OCI-LY1 (cell line): ENCODE measurements at regions not wholly inside any gene's neighbourhood (a gene's known extent, or its start where the extent isn't known, plus 50 kb on each side); places are given as distances from the start of the nearest gene placed in this dataset.

ENCODE experiments used
- EZH2 ChIP-seq: fragments of 200-600 bp; sonication (generic), shearing (Covaris generic); IDR thresholded peaks from 2 replicates; pipeline ENCODE4 v1.8.0; 2017; ENCODE audit warnings: borderline replicate concordance, mixed run types, mild to moderate bottlenecking, antibody characterized with exemption, low read length, moderate library complexity, mixed read lengths
- TF ChIP-seq, protein P1 (sequence below): fragments of 200-600 bp; sonication (generic), shearing (Covaris generic); IDR thresholded peaks from 2 replicates; pipeline ENCODE4 v1.5.1; 2017; ENCODE audit warnings: mild to moderate bottlenecking, antibody characterized with exemption, low read length, moderate library complexity, mixed read lengths

DNA sequence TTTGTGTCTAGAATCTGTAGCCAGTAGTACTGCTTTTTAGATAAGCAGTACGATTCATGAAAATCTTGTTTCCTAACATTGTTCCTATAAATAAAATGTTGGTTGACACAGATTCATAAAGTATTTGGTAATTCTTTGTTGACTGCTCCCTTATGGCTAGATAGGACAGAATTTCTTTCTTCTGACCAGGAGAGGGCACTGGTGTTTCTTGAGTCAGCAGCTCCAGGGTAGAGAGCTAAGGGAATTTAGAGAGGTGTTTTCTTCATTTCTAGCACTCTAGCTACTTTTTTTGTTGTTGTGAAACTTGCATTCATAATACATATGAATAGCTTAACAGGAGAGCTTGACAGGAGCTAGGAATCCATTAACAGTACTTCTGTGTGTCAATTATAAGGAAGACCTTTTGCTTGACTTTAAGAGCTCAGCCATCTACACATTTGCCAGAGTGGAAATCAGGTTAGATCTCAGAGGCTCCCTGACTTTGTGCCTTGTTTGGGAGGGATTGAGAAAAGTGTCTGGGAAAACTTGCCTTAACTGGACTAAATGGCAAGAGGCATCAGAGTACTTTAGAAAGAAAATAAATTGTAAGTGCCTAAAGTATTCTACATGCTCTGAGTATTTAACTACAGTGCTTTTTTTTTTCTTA is 756.1 kb downstream of the SH3BGRL start:
- TF ChIP-seq, protein P1, sequence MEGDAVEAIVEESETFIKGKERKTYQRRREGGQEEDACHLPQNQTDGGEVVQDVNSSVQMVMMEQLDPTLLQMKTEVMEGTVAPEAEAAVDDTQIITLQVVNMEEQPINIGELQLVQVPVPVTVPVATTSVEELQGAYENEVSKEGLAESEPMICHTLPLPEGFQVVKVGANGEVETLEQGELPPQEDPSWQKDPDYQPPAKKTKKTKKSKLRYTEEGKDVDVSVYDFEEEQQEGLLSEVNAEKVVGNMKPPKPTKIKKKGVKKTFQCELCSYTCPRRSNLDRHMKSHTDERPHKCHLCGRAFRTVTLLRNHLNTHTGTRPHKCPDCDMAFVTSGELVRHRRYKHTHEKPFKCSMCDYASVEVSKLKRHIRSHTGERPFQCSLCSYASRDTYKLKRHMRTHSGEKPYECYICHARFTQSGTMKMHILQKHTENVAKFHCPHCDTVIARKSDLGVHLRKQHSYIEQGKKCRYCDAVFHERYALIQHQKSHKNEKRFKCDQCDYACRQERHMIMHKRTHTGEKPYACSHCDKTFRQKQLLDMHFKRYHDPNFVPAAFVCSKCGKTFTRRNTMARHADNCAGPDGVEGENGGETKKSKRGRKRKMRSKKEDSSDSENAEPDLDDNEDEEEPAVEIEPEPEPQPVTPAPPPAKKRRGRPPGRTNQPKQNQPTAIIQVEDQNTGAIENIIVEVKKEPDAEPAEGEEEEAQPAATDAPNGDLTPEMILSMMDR, result peak; percentile 46; the same call in 1 of the 2 replicates
- TF ChIP-seq EZH2, result no peak
